ENCODE measurements at regions not wholly inside any gene's neighbourhood (a gene's known extent, or its start where the extent isn't known, plus 50 kb on each side); places are given as distances from the start of the nearest gene placed in this dataset.

DNA sequence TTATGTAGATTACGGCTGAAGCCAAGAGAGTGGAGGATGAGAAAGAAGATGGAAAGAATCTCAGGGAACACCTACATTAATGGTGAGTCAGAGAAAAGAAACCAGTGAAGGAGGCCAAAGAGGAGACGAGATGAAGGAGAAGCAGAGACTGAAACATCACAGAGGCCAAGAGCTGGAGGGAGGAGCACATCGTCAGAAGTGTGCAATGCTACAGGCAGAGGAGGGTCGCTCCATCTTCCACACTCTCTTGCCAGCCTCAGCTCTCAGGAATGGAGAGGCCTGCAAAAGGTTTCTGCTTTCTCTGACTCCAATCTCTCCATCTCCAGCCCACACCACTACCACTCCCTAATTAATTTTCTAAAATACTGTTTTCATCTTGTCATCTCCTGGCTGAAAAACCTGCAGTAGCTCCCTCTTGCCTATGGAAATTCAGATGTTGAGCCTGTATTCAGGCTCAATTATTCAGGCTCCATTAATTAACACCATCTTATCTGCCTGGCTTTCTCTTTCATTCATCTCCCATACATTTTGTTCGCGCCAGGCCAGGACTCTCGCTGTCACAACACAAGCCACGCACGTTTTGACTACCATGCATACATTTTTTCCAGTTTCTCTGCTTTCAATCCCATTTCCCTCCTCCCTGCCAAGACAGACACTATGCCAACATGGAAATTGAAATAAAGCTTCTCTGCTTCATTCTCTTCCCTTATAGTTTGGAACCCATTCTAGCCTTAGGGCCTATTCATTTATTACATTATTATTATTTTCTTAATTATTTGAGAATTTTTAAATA is 165.8 kb downstream of the INHBA start:
- H3K27ac ChIP-seq: no peak overlapping the region
- no peak overlapping the region for H2AFZ ChIP-seq
- no peak overlapping the region for H3K4me2 ChIP-seq
- no peaks in the 10 kb centered on the region for H4K20me1 ChIP-seq (ENCODE audit: insufficient read depth, poor library complexity, severe bottlenecking)
- TF ChIP-seq EZH2 (IDR thresholded peaks at IDR 0.05; ENCODE audit: borderline replicate concordance) (no peak), EZH2phosphoT487 (IDR thresholded peaks at IDR 0.05; ENCODE audit: low read depth, severe bottlenecking, unreplicated experiment) (no peak)
- TF ChIP-seq, protein P1, sequence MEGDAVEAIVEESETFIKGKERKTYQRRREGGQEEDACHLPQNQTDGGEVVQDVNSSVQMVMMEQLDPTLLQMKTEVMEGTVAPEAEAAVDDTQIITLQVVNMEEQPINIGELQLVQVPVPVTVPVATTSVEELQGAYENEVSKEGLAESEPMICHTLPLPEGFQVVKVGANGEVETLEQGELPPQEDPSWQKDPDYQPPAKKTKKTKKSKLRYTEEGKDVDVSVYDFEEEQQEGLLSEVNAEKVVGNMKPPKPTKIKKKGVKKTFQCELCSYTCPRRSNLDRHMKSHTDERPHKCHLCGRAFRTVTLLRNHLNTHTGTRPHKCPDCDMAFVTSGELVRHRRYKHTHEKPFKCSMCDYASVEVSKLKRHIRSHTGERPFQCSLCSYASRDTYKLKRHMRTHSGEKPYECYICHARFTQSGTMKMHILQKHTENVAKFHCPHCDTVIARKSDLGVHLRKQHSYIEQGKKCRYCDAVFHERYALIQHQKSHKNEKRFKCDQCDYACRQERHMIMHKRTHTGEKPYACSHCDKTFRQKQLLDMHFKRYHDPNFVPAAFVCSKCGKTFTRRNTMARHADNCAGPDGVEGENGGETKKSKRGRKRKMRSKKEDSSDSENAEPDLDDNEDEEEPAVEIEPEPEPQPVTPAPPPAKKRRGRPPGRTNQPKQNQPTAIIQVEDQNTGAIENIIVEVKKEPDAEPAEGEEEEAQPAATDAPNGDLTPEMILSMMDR (IDR thresholded peaks at IDR 0.05; ENCODE audit: poor library complexity): no peak
- H3K36me3 ChIP-seq (replicated peaks; ENCODE audit: insufficient read depth, low read depth): no peaks in the 10 kb centered on the region
- H3K4me1 ChIP-seq (ENCODE audit: insufficient read depth): no peaks in the 10 kb centered on the region
- H3K27me3 ChIP-seq: no peaks in the 10 kb centered on the region
- no peaks in the 10 kb centered on the region for H3K9me3 ChIP-seq (ENCODE audit: low read depth)
- H3K4me3 ChIP-seq: no peak overlapping the region
- 92% methylated on average over 9 of the region's 9 CpGs for WGBS (ENCODE audit: low lambda C conversion rate, missing lambda C conversion rate)
- DNase-seq (ENCODE audit: low spot score): no peak
- H3K9me2 ChIP-seq (replicated peaks; ENCODE audit: insufficient read depth): no peaks in the 10 kb centered on the region
- no peaks in the 10 kb centered on the region for H3K79me2 ChIP-seq

DNA sequence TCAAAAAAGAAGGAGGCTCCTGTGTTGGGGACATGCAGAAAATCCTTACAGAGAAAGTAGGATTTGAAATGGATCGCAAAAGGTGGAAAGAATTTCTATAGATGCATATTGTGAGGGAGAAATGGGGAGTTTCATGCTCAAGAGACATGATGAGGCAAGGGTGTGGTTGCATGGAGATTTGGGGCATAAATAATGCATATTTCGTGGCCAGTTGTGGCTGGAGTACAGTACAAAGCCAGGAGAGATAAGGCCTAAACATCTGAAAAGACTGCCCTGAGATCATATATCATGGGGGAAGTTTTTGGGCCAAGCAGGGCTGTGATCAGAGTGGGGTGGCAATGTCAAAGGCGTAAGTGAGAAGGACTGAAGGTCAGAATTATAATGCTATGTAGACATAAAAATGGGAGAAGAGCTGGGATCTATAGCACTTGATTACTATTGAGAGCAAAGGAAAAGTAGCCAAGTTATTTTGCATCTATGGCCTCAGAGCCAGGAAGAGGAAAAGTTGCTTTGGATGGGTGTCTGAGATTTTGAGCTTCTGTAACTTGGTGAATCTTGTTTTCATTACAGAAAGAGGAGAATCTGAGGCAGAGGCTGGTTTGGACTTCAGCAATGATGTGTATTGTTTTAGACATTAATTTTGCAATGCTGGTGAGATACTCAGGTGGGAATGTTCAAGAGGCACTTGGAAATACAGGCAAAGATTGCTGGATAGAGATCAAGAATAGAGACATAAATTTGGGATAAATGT is 166.6 kb downstream of the INHBA start:
- no peaks in the 10 kb centered on the region for H3K27me3 ChIP-seq
- TF ChIP-seq EZH2phosphoT487 (IDR thresholded peaks at IDR 0.05; ENCODE audit: low read depth, severe bottlenecking, unreplicated experiment) (no peak), EZH2 (IDR thresholded peaks at IDR 0.05; ENCODE audit: borderline replicate concordance) (no peak)
- TF ChIP-seq, protein P1 (IDR thresholded peaks at IDR 0.05; ENCODE audit: poor library complexity): no peak

GRCh38 chr7:41529831-41530230 is 173.1 kb downstream of the INHBA start:
- no peak overlapping the region for H3K4me3 ChIP-seq
- TF ChIP-seq EZH2phosphoT487 (IDR thresholded peaks at IDR 0.05; ENCODE audit: low read depth, severe bottlenecking, unreplicated experiment) (no peak), EZH2 (IDR thresholded peaks at IDR 0.05; ENCODE audit: borderline replicate concordance) (no peak)
- TF ChIP-seq, protein P1 (IDR thresholded peaks at IDR 0.05; ENCODE audit: poor library complexity): no peak
- WGBS (ENCODE audit: low lambda C conversion rate, missing lambda C conversion rate): 97% methylated on average over 6 of the region's 6 CpGs
- H3K9me3 ChIP-seq (ENCODE audit: low read depth): no peaks in the 10 kb centered on the region
- no peaks in the 10 kb centered on the region for H3K9me2 ChIP-seq (replicated peaks; ENCODE audit: insufficient read depth)
- no peaks in the 10 kb centered on the region for H3K27me3 ChIP-seq
- no peak for DNase-seq (ENCODE audit: low spot score)
- no peaks in the 10 kb centered on the region for H3K4me1 ChIP-seq (ENCODE audit: insufficient read depth)
- no peaks in the 10 kb centered on the region for H3K36me3 ChIP-seq (replicated peaks; ENCODE audit: insufficient read depth, low read depth)
- no peaks in the 10 kb centered on the region for H3K79me2 ChIP-seq
- no peaks in the 10 kb centered on the region for H4K20me1 ChIP-seq (ENCODE audit: insufficient read depth, poor library complexity, severe bottlenecking)
- H3K27ac ChIP-seq: no peak overlapping the region
- H3K4me2 ChIP-seq: no peak overlapping the region
- H2AFZ ChIP-seq: no peak overlapping the region

More for the DNA sequence above, 166.6 kb downstream of the INHBA start:
- no peak overlapping the region for H3K27ac ChIP-seq
- no peak overlapping the region for H3K4me3 ChIP-seq
- no peaks in the 10 kb centered on the region for H4K20me1 ChIP-seq (ENCODE audit: insufficient read depth, poor library complexity, severe bottlenecking)
- no peaks in the 10 kb centered on the region for H3K79me2 ChIP-seq
- H2AFZ ChIP-seq: no peak overlapping the region
- no peaks in the 10 kb centered on the region for H3K4me1 ChIP-seq (ENCODE audit: insufficient read depth)
- H3K36me3 ChIP-seq (replicated peaks; ENCODE audit: insufficient read depth, low read depth): no peaks in the 10 kb centered on the region
- no peak for DNase-seq (ENCODE audit: low spot score)
- 93% methylated on average over 3 of the region's 3 CpGs for WGBS (ENCODE audit: low lambda C conversion rate, missing lambda C conversion rate)
- H3K9me3 ChIP-seq (ENCODE audit: low read depth): no peaks in the 10 kb centered on the region
- H3K9me2 ChIP-seq (replicated peaks; ENCODE audit: insufficient read depth): no peaks in the 10 kb centered on the region
- no peak overlapping the region for H3K4me2 ChIP-seq
